H1 (cell line): ENCODE measurements at regions not wholly inside any gene's neighbourhood (a gene's known extent, or its start where the extent isn't known, plus 50 kb on each side); places are given as distances from the start of the nearest gene placed in this dataset.

ENCODE experiments used
- EP300 ChIP-seq, 2 experiments: IDR thresholded peaks; 1 replicate in 1 of 2; 2 replicates in 1 of 2; pipeline ENCODE4 v1.6.1; 2011 to 2012; ENCODE audit warnings: low read depth in 2 of 2, low read length in 2 of 2, mild to moderate bottlenecking in 2 of 2, borderline replicate concordance in 1 of 2, inconsistent platforms in 1 of 2, moderate library complexity in 1 of 2
- POLR2A ChIP-seq, 2 experiments: IDR thresholded peaks; 1 replicate in 1 of 2; 2 replicates in 1 of 2; pipeline ENCODE4 v1.6.1; 2011; ENCODE audit warnings: low read depth in 2 of 2, low read length in 2 of 2, mild to moderate bottlenecking in 2 of 2; ENCODE audit errors: control extremely low read depth in 1 of 2
- SRF ChIP-seq: IDR thresholded peaks from 2 replicates; pipeline ENCODE4 v1.6.1; 2011; ENCODE audit warnings: mild to moderate bottlenecking, low read depth, low read length, moderate library complexity
- YY1 ChIP-seq: IDR thresholded peaks from 2 replicates; pipeline ENCODE4 v1.6.1; 2011; ENCODE audit warnings: low read depth, mild to moderate bottlenecking, low read length
- ZNF274 ChIP-seq: IDR thresholded peaks from 2 replicates; pipeline ENCODE4 v1.7.0; 2012; ENCODE audit warnings: low read length, borderline replicate concordance; ENCODE audit errors: extremely low read depth
- TF ChIP-seq, protein P1 (sequence below): IDR thresholded peaks from 2 replicates; pipeline ENCODE4 v1.6.1; 2012; ENCODE audit warnings: low read length, inconsistent platforms
- TF ChIP-seq, protein P2 (sequence below), 3 experiments: IDR thresholded peaks; 1 replicate in 2 of 3; 2 replicates in 1 of 3; pipeline versions ENCODE4 v1.5.1 to v1.6.1; 2011; ENCODE audit warnings: low read length in 3 of 3, mild to moderate bottlenecking in 3 of 3, inconsistent platforms in 2 of 3, low read depth in 1 of 3, moderate library complexity in 1 of 3; ENCODE audit not compliant: insufficient read depth in 1 of 3; ENCODE audit errors: control extremely low read depth in 1 of 3

DNA sequence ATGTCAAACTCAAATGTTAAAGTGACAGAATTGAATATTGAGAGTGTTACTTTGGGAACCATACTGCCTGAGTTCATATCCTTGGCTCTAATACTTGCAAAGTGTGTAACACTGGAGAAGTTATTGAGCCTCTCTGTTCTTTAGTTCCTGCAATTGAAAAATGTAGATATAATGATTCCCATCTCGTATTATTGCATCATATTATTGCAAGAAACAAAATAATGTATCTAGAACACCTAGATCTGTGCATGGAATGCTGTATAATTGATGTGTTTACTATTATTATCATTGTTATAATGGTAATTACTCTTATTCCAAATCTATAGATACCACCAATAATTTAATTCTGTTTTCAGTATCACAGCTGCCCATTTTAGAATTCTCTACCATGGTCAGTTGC is 310.3 kb downstream of the GABRG2 start:
- TF ChIP-seq, protein P1, sequence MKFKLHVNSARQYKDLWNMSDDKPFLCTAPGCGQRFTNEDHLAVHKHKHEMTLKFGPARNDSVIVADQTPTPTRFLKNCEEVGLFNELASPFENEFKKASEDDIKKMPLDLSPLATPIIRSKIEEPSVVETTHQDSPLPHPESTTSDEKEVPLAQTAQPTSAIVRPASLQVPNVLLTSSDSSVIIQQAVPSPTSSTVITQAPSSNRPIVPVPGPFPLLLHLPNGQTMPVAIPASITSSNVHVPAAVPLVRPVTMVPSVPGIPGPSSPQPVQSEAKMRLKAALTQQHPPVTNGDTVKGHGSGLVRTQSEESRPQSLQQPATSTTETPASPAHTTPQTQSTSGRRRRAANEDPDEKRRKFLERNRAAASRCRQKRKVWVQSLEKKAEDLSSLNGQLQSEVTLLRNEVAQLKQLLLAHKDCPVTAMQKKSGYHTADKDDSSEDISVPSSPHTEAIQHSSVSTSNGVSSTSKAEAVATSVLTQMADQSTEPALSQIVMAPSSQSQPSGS, result no peak
- TF ChIP-seq ZNF274 (no peak), POLR2A (IDR thresholded peaks at IDR 0.05; ENCODE audit: control extremely low read depth in 1 of 2, low read depth in 2 of 2, low read length in 2 of 2) (no peak), SRF (no peak), YY1 (no peak), EP300 (IDR thresholded peaks at IDR 0.05; ENCODE audit: borderline replicate concordance in 1 of 2, low read depth in 2 of 2, low read length in 2 of 2) (no peak)
- TF ChIP-seq, protein P2, sequence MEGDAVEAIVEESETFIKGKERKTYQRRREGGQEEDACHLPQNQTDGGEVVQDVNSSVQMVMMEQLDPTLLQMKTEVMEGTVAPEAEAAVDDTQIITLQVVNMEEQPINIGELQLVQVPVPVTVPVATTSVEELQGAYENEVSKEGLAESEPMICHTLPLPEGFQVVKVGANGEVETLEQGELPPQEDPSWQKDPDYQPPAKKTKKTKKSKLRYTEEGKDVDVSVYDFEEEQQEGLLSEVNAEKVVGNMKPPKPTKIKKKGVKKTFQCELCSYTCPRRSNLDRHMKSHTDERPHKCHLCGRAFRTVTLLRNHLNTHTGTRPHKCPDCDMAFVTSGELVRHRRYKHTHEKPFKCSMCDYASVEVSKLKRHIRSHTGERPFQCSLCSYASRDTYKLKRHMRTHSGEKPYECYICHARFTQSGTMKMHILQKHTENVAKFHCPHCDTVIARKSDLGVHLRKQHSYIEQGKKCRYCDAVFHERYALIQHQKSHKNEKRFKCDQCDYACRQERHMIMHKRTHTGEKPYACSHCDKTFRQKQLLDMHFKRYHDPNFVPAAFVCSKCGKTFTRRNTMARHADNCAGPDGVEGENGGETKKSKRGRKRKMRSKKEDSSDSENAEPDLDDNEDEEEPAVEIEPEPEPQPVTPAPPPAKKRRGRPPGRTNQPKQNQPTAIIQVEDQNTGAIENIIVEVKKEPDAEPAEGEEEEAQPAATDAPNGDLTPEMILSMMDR (IDR thresholded peaks at IDR 0.05; ENCODE audit: control extremely low read depth in 1 of 3, insufficient read depth in 1 of 3, low read depth in 1 of 3, low read length in 3 of 3), result no peak
